SHP77 treated with DMSO at 0.1 percent for 48 hours (cell line): ENCODE measurements at regions not wholly inside any gene's neighbourhood (a gene's known extent, or its start where the extent isn't known, plus 50 kb on each side); places are given as distances from the start of the nearest gene placed in this dataset.
A peak's percentile ranks its signal among the peaks of the same experiment; 100 is the strongest.

Experiments
- DNase-seq: peaks from one replicate; lab custom pipeline; 2025; lab: John Stamatoyannopoulos, UW

DNA sequence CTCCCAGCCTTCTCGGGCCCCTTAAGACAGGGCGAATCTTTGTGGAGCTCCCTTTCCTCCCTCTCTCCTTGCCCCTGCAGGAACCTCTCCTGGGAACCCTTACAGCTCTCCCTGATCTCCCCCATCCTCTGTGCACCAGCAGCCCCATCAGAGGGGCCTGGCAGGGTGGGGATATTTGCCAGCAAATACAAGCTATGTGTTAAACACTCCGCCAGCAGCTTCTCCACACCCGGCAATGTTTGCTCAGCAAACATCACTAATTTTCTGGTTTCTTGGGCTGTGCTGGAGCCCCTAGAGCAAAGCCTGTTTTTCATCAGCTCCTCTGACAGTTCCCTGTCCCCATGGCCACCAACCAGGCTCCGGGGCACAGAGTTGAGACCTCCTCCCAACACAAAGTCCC is 147.5 kb upstream of the LHX5 start:
- DNase-seq, result no peak

DNA sequence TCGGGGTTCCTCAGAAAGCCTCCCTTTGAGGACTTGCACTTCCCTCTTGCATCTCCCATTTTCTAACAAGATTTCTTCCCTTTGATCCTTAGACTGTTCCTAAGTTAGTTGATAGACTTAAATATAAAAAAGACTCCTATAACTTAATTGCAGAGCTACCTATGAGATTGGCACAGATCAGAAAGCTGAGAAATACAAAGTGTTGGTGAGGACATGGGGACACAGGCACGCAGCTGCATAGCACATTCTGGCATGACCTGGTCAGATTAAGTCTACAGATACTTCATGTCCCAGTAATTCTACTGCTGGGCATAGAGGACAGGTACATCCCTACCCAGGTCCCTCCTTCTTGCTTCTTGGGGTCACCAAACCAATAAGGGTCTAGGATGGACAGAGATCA is 141.7 kb upstream of the LHX5 start:
- DNase-seq, result no peak

DNA sequence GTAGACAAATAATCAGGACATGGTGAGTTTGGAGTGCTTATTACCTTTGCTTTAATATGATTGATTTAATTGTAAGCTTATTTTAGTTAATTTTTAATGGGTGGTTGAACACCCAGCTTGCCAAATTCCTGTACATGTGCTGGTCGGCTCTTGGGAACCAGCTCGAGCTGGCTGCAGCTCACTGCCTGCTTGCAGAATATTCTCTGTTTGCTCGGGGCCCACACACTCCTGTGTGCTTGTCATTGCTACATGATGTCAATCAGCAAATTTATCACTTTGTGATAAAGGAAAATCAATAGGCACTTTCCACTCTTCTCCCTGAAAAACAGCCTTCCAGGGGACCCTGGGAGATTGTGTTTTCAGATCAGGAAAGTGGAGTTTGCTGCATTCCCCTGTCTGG is 141.1 kb upstream of the LHX5 start:
- DNase-seq, result no peak

DNA sequence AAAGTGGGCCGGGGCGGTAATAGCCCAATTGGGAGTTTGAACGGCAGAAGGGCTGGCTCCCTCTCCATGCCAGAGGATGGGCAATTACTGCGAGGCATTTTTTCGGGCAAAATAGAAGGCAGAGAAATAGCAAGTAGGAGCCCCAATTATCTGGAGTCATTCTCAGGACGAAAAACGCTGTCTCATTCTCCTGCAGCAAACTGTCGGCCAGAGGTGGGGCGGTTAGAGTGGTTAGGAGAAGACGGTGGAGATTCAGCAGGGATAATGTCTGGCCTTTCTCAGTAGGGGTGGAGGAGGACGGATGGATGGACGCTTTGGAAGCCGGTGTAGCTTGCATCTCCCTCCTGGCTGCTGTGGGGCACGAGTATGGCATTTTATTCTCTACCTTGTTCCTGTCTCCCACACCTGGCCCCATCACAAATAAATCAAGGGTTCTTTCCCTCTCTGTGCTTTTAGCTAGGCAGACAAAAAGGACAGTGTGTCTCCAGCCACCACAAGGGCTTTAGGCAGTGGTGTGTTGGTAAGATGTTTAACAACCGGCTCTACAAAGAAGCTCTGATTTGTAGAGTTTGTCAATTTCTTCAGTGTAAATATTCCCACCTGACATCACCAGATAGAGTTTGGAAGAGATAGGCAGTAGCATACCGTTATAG is 140.5 kb upstream of the LHX5 start:
- no peak for DNase-seq

DNA sequence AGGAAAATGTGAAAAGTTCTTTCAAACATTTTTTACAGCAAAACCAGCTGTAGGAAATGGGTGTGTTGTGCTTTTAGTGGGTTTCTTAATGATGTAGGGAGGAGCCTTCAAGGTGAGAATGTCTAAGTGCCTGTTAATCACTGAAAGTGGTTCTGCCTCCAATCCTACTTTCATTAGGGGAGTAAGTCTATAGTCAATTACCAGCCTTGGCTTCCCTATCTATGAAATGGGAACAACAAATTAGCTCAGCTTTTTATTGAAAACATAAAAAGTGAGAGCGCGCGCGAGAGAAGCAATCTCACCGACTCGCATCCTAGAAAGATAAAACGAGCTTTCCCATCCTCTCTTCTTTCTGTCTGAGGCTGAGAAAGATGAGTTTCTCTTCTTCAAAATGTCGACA is 140.0 kb upstream of the LHX5 start:
- DNase-seq, result no peak

DNA sequence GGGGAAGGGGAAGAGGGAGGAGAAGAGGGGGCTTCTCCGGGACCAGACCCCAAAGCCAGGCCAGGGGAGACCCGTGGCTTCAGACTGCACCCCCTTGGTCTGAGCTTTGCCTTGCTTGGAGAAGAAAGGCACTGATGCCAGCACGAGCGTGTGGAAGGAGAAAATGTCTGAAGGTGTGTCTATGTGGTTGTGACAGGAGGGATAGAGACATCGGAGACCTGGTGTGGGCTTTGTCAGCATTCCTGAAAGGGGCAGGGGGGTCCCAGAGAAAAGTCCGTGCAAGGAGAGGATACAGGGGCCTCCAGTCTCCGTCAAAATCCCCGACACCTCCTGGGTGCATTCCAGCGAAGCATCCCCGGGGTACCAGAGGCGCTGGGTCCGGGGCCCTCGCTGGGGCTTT is 139.0 kb upstream of the LHX5 start:
- DNase-seq, result no peak

DNA sequence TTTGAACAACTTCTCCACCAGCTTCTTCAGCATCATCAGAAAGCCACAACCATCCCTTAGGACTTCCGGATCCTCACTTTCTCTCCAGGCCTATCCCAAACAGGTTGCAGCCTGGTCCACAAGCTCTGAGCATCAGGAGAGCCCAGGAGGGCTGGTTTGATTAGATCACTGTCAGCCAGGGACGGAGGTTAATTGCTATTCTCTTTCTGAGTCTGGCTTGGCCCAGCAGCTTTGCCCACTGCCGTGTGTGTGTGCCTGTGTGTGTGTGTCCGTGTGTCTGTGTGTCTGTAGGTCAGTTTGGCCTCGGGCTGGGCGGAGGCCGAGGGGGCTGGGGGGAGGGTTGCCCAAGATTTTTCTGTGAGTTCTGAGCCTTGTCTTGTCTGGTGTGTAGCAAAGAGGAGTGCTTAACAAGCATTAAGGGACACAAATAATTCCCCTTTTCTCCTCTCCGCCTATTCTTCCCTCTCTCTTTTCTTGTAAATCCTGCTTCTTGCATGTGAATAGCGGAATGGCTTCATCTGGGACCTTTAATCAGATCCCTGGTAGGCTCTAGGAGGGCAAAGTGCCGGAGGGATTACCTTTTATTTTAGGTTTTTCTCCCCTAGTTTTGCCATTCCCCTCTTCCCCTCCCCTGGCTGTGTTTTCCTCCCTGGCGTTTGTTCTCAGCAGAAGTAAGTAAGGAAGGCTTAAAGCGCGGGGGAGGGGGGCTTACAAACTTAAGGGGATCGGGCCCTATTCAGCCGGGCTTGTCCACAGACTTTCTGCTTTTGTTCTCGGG is 138.2 kb upstream of the LHX5 start:
- no peak for DNase-seq

DNA sequence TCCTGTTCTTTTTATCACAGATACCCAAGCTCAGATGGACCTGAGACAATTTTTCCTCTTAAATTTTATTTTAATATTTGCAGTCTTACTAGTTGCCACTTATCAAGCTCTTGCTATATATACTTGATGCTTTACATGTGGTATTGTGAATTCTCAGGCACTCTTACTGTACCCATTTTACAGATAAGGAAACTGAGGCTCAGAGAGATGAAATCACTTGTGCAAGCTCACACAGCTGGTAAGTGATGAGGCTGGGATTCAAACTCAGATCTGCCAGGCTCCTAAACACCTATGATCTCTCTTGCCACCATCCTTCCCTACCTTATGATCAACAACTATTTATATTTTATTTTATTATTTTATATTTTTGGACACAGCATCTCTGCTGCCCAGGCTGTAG is 133.0 kb upstream of the LHX5 start:
- no peak for DNase-seq

DNA sequence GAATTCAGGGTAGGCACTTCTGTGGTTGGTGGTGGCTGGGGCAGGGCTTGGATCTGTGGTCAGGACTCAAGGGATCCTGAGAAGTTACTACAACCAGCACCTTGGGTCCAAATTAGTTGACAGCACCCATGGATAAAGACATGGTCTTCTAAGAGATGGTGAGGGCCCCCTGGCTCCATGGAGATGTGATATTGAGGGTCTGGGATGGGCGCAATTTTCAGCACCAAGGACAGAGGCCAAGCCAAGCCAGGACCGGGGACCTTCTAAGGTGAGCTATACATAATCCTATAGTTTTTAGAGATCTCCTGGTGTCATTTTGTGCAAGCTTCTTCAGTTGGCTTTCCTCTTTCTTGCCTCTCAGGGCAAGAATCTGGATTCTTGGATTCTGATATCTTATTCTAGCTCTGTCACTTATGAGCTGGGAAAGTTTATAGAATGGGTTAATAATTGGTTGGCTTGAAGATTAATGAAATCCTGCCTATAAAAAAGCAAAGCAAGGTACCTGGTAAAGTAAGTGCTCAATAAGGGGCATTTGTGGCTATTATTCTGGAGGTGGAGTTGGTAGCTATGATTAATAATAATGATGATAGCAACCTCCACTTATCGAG is 130.1 kb upstream of the LHX5 start:
- no peak for DNase-seq

DNA sequence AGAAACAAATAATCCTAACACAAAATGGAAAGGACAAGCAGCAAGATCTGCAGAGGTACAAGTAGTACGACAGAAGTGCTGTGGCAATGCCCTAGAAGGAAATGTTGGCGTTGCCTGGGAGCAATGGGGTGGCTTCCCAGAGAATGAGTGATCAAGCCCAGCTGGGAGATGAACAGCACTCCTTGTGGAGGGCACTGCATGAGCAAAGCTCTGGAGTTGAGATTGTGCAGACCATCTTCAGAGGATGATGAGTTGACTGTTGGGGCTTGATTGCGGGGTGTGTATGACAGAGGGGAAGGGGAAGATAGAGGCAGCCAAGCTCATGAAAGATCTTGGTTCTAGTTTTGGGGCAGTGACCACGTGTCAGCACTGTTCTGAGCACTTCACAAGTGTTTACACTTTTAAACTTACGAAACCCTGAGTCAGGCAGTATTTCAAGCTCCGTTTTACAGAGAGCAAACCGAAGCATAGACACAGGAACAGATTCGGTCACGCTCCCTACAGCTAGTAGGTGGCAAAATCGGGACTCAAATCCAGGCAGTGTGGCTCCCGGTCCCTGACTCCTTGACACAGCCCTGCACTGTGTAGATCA is 127.2 kb upstream of the LHX5 start:
- no peak for DNase-seq

DNA sequence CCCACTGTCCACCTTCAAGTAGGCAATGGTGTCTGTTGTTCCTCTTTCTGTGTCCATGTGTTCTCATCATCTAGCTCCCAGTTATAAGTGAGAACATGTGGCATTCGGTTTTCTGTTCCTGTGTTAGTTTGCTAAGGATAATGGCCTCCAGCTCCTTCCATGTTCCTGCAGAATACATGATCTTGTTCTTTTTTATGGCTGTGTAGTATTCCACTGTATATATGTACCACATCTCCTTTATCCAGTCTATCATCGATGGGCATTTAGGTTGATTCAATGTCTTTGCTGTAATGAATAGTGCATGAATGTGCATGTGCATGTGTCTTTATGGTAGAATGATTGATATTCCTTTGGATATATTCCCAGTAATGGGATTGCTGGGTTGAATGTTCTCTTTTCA is 123.3 kb upstream of the LHX5 start:
- DNase-seq, result no peak

DNA sequence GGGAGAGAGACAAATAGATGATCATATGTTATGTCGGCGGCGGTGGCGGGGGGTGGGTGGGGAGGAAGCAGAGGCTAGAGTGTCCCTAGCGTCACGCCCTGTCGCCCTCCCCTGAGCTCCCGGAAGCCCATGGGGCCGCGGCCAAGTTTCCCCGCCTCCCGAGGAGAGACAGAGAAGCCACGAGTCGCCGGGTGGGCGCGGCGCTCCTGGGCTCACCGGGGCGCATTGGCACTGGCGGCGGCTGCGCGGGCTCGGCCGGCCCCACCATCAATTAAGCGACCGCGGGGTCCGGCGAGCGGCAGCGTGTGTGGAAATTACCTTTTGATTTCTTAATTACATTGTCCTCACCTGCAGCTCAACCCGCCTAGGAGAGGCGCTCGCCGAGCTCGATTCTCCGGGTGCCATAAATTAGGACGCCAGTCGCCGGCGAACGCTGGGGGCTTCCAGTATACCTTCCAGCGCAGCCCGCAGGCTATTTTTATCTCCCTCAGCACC is 119.9 kb upstream of the LHX5 start:
- DNase-seq, result peak; percentile 42

DNA sequence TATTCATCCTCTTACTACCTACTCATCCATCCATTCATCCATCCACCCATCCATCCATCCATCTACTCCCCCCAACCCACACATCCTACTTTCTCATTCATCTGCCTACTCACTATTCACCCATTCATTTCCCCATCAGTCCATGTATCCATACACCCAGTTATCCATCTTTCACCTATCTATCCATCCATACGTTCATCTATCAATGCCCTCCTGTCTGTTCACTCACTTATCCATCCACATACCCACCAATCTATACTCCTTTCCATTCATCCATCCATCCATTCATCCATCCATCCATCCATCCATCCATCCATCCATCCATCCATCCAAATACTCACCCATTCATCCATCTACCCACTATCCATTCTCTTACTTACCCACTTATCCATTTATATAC is 117.8 kb upstream of the LHX5 start:
- DNase-seq, result no peak

DNA sequence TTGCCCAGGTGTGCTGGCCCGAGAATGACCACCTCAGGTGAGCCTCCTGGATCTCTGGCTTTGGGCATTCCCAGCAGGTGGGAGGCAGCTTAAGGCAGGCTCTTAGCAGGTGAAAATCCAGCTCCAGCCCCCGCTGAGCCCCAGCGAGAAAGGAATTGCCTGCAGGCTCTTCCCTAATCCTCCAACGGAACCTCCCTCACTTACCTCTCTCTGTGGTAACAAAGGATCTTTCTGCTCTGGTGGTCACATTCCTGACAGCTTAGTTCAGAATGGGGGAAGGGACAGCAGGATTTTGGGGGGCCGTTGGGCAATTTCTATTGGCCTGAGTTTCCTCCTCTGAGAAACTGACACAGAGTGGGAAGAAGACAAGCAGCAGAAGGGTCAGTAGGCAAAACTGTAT is 116.0 kb upstream of the LHX5 start:
- no peak for DNase-seq

DNA sequence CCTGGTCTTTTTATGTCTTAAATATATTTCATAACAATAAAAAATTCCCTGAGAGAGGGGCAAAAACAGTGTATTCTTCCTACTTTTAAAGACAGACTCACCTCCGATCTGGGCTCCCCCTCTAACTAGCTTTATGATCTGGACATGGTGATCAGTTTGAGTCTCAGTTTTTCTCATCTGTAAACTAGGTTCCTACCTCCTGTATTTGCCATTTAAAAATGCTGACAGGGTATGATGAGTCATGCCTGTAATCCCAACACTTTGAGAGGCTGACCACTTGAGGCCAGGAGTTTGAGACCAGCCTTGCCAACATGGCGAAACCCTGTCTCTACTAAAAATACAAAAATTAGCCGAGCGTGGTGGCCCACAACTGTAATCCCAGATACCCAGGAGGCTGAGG is 114.8 kb upstream of the LHX5 start:
- no peak for DNase-seq

DNA sequence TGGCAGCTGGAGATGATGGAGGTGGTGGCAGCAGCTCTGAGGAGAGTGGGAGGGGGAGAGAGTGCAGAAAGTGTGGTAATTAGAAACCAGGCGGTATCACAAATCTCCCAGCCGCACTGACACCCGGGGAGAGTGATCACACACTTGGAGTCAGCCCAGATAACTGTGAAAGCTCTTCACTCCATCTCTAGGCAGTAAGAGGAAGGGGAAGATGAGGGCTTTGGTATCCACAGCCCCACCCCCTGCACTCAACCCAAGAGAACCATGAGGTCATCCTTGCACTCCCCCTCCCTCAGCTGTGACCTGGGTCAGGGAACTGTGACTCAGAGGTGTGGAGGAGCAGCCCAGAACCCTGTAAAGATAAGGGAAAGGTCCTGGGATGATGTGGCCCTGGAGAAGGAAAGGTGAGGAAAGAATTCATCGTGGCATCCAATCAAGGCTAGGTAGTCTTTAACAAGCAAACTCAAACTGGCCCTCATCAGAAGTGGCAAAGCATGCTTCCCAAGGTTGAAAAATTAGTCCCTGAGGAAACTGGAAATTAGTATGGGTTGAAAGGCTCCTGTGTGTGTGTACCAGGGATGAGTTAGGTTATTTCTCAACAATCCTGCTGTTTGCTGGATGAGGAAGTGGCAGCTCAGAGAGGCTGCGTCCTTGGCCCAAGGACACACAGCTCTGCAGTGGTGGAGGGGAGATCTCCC is 111.0 kb upstream of the LHX5 start:
- peak; percentile 73 for DNase-seq

DNA sequence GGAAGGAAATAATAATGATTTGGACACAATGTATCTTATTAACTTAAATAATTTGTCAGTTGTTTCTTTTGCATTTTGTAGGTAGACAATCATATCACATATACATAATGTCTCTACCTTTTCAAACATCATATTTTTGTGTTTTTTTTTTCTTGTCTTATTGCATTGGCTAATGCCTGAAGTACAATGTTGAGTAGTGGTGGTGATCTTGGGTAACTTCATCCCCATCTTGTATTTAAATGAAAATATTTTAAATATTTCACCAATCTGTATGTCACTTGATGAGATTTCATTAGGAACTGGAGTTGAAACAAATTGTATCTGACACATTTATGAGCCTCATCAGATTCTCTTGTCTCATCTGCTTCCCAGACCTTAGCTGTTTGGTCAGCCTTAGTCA is 109.7 kb upstream of the LHX5 start:
- no peak for DNase-seq

DNA sequence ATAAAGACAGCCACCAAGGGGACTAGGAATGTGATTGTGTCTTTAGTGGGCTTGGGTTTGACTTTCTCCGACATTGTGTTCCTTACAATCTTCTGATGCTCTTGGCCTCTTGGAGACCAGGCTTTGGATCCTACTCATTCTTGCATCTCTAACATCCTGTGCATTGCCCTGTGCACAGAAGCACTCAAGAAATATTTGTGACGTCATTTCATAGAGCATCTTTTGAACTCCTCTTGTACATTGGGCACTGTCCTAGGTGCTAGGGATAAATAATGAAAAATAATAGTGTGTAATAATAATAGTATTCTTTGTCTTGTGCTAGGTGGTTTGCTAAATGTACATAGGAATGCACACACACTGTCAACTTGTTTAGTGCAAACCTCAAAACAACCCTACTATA is 108.8 kb upstream of the LHX5 start:
- DNase-seq, result no peak

DNA sequence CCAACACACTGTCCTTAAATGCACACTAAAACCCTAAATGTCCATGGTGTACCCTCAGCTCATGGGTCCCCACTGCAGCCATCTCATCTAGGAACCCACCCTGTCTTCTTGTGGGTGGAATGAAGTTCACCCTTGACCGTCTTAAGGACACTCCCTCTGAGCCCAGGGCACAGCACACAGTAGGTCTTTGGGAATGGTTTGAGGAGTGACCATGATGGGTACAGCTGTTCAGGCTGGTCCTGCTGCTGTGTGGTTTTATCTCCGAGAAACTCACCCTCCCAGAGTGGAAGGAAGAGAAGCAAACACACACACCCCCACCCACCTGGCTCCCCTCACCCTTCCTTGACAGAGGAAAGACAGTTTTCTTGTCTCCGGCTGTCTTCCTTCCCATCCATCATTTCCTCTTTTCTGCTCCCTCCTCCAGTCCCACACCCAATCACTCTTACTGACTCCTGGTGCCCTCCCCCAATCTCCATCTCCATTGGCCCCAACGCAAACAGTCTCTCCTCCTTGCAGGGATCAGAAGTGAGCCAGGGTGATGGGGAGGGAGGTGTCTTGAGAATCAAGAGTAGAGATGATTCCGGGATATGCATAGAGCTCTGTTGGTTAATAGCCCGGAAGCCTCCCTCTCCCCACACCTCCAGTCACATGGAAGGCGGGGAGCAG is 105.9 kb upstream of the LHX5 start:
- DNase-seq, result no peak

DNA sequence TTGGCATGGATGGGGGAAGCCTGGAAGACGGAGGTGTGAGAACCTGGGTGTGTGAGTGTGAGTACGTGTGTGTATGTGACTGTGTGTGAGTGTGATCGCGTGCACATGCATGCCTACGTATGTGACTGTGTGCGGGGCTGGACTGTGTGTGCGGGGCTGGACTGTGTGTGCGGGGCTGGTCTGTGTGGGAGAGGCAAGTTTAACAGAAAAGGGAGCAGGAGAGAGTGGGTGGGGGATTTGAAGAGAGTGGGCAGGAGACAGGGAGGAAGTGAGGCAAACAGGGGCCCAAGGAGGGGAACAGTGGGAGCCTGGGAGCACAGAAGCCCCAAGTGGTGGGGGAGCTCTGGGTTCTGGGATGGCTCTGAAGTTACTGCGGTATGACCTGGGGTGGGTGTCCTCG is 103.7 kb upstream of the LHX5 start:
- no peak for DNase-seq

DNA sequence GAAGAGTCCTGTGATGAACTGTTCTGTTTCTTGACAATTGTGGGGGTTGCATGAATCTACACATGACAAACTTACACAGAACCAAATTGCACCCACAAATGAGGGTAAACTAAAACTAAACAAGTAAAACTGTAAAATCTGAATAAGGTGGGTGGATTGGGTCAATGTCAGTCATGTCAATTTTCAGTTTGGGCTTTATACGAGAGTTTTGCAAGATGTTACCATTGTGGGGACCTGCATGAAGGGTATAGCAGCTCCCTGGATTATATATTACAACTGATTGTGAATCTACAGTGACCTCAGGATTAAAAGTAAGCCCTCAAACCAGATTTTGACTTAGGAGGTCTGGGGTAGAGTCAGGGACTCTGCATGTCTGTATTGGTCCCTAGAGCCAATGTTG is 101.5 kb upstream of the LHX5 start:
- DNase-seq, result no peak

DNA sequence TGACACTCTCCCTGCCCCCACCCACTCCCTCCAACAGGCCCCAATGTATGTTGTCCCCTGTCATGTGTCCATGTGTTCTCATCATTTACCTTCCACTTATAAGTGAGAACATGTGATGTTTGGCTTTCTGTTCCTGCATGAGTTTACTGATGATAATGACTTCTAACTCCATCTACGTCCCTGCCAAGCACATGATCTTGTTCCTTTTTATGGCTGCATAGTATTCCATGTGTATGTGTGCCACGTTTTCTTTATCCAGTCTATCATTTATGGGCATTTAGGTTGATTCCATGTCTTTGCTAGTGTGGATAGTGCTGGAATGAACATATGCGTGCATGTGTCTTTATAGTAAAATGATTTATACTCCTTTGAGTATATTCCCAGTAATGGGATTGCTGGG is 100.0 kb upstream of the LHX5 start:
- no peak for DNase-seq
